Stimulated activated CD4-positive, alpha-beta T cell treated with anti-CD3 and anti-CD28 coated beads, Interleukin-1b, Interleukin-23, amount 100 ng/mL, for 48 hours (primary cell): ENCODE measurements at regions not wholly inside any gene's neighbourhood (a gene's known extent, or its start where the extent isn't known, plus 50 kb on each side); places are given as distances from the start of the nearest gene placed in this dataset.
"Not testable (repeated sequence)": the region's sequence is repeated elsewhere in the genome, so short reads cannot be mapped to it uniquely, and the experiment has no call there.

Experiments
- DNase-seq: peaks from one replicate; pipeline ENCODE4 v3.0.0-alpha.2; 2020

- no peak for DNase-seq
Observed at GRCh38 chr11:27241311-27242122, 121.5 kb downstream of the CCDC34 start.

GRCh38 chr11:27239305-27239942 lies 123.6 kb downstream of the CCDC34 start:
- no peak for DNase-seq

GRCh38 chr11:27238811-27239210 lies 124.2 kb downstream of the CCDC34 start:
- no peak for DNase-seq

DNA sequence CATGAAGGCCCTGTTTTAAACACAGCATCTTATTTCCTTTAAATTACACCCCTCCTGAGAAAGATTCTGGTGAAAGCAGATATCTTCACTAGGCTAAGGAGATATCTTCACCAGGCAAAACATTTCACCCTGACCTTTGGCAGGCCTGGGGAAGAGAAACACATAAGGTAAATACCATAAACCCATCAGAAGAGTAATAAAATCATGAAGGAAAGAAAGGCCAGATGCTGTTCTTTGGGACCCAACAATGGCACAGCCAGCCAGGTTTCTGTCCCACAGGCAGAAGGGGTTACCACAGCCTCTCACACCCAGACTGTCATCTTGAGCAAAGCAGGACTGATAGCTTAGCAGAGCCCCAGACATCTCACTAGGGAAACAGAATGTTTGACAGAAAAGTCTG lies 125.4 kb downstream of the CCDC34 start:
- no peak for DNase-seq

DNA sequence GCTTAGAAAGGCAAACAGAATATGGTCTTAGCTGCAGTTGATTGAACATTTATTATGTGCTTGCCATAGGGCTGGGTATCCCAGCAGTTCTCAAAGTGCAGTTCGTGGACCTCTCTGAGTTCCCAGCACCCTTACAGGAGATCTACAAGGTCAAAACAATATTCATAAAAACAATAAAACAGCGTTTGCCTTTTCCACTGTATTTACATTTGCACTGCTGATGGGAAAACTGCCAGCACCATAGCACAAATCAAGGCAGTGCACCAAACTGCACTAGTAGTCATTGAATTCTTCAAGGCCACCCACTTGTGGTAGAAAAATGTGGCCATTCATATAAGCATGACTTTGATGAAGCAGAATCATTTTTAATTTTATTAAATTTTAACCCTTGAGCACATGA lies 128.1 kb downstream of the CCDC34 start:
- DNase-seq, result no peak

DNA sequence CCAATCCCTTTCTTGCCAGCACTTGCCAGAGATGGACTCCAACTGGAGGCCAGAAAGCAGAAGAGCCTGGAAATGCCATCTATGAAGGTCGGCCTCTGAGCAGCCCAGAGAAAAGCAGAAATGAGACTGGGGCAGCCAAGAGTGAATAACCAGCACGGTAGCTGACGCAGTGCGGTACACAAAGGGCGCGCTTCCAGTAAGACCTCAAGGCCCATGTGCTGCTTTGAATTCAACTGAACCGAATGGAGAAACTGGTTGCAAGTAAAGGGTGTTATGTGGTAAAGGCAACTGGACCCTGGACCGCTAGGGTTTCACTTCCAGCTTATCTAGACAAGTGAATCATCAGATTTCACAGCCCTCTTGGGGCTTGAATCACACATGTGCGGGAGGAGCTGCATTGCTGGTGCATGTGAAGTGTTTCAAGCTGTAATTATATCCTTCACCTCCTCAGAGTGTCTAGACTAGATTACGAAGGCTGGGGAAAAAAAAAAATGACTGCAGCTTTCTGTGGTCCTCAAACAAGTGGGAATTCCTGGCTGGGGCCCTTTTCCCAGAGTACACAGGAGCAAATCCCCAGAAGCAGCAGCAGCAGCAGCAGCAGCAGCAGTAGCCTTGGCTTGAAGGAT lies 128.9 kb downstream of the CCDC34 start:
- no peak for DNase-seq

- no peak for DNase-seq
Observed at GRCh38 chr11:27233654-27234042, 129.4 kb downstream of the CCDC34 start.

DNA sequence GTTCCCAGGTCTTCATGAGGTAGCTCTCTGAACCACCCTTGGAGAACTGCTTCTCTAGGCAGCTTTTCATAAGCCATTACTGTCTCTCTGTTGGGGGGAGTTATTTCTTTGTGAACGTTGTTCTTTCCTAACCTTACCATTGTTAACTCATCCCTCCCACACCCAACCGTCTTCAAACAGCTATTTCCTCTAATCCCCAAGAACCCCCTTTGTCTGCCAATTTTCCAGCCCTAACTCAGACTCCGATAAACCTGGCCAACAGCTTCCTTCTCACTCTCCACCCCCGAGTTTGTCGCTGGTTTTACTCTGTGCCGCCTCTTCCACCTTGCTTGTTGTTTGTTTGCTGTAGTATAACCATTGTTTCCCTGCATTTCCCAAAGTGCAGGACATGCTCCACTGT lies 131.5 kb downstream of the CCDC34 start:
- DNase-seq, result no peak

GRCh38 chr11:27230192-27230572 lies 132.8 kb downstream of the CCDC34 start:
- DNase-seq, result no peak

DNA sequence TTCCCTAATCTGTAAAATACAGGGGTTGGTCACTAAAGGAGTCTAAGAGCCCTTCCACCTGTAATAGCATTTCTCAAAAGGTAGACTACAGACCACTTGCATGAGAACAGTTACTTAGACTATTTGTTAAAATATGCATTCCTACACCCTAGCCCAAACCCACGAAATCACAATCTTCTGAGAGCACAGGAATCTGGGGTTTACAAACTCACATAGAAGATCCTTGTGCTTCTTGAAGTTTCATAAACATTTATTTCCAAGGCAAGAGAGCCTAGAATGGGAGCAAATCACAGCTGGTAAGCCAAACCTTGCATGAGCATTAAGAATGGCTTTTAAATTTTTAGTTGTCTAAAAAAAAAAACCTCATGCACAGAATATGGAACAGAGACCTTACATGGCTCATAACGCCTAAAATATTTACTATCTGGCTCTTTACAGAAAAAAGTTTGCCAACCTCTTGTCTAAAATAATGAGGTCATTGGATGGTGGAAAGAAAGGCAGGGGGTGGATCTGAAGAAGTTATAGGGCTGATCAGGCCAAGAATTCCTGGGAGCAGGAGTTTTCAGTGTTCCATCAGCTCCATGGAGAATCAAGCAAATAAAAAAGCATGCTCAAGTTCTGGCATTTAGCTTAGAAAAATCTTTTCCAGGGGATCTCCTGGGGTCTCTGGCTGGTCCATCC lies 133.4 kb downstream of the CCDC34 start:
- DNase-seq, result no peak

DNA sequence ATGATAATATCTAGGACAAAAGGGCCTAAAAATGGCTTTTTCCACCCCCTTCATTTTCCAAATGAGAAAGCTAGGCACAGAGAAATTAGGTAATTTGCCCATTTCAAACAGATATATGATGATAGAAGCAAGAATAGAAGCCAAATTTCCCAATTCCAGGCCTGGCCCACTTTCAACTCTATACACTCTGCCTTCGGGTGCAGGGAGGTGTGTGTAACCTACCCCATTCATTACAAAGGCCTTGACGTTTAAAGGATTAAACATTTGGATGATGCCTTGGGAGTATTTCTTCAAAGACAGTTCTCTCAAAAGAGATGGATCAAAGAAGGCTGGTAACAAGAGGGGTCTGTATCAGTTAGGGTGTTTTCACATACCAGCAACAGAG lies 134.1 kb downstream of the CCDC34 start:
- no peak for DNase-seq

DNA sequence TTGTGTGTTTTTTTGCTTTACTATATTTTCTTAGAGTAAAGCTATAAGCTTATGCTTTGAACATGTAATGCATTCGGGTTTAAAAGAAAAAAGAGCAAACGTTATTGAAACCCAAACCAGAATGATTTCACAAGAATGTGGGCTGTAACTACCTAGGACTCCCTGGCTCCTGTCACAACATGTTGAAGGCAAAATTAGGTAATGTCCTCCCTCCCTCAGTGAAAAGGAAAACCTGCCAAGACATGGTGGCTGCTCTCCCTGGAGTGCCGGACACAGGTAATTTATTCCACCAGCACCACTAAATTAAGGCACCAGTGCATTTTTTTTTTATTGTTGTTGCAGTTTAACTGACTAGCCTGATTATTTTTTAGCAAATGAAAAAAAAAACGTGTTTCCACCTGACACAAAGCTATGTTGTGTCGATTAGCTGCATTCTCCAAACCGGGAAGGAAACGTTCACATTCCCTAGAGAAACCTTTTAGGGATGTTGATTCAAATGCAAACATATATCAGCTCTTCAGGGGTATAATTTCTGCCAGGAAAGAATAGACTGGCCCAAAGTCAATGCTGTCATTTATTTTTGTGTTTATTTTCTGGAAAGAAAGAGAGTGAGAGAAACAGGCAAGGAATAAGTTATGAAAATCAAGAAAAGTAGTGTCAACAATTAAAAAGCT lies 134.6 kb downstream of the CCDC34 start:
- DNase-seq, result no peak

GRCh38 chr11:27227736-27228135 lies 135.3 kb downstream of the CCDC34 start:
- no peak for DNase-seq

- DNase-seq, result not testable (repeated sequence)
Observed at GRCh38 chr11:27219487-27220039, 143.5 kb downstream of the CCDC34 start.

GRCh38 chr11:27218421-27219038 lies 144.5 kb downstream of the CCDC34 start:
- DNase-seq, result no peak

DNA sequence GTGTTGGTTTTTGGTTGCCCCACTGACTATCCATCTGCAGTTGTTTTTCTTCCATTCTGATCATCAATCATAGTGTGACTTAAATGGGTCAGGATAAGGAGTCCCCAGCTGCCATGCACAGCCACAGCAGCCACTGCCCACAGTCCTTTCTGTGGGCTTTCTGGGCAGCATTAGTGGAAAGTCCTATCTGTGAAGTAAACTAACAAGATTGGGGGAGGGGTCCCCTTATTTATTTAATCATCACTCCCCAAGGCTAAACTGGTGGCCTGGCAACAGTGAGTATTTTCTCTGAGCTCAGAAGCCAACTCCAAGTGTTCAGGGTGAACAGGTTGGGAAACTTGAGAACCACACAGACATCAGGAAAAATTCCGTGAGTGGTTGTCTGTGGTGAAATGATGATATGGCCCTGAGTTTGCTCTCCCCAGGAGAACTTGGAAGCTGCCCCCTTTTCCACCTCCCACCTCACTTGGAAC lies 145.0 kb downstream of the CCDC34 start:
- no peak for DNase-seq

DNA sequence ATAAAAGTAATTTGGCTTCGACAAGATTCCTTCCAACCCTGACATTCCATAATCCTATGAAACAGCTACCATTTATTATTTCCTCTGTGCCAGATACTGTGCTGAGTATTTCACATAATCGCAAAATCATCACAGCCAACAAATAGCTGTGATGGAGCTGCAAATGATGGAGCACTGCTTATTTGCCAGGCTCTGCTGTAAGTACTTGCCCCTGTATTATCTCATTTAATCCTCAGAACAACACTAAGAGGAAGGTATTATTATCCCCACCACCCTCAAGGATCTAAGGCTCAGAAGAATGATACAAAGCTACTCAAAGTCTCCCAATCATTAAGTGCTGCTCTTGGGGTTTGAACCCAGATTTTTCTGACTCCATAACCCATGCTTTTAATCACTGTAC lies 145.5 kb downstream of the CCDC34 start:
- DNase-seq, result no peak

- no peak for DNase-seq
Observed at GRCh38 chr11:27216270-27217149, 146.5 kb downstream of the CCDC34 start.

DNA sequence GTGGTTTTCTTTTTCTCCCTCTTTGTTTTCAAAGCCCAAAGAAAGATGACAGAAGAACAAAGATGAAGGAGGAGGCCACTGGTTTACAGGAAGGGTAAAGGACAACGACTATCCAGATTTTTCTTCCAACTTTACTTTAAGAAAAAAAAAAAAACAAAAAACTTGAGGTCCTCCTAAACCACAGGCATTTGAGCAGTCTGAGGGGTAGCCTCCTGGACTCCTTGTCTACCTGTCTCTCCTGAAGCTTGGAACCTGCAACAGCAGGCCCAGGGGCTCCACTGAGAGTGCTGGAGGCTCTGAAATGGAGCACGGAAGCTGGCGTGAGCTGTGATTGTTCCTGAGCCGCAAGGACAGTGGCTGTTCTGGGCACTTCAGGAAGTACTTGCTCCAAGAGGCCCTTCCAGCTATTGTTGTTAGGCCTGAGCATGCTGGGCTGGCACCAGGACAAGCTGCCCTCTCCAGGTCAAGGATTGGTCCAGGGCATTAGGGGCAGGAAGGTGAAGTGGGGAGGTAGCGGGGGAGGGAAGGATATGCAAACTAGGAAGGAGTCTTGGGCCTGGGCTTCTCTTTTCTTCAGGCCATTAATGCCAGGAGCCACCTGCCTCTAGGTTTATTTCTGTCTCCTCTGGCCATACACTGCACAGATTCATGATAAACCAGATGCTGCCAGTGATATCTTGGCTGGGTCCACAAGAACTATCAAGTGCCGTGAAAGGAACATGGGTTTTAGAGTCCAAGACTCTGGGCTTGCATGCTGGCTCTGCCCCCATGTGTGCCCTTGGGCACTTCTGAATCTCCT lies 147.3 kb downstream of the CCDC34 start:
- DNase-seq, result no peak

DNA sequence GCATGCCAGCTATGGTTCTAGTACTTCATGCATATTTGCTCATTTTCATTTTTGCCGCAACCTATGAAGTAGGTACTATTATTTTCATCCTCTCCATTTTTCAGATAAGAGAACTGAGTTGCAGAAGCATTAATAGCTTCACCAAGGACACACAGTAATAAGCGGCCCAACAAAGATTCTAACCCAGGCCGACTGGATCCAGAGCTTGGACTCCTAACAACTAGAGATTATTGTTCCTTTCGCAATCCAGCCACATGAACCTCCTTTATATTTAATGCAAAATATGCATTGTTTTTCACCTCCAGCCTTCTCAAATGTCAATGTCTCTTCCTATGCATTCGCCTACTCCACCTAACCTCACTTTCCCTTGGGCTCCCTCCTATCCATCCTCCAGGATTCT lies 148.3 kb downstream of the CCDC34 start:
- DNase-seq, result no peak
